ENCODE measurements at regions not wholly inside any gene's neighbourhood (a gene's known extent, or its start where the extent isn't known, plus 50 kb on each side); places are given as distances from the start of the nearest gene placed in this dataset.
A peak's percentile ranks its signal among the peaks of the same experiment; 100 is the strongest.

- no peak for DNase-seq
These were observed 146.9 kb downstream of the TFEC start for GRCh38 chr7:115883629-115884028.

- no peak for DNase-seq
These were observed 149.1 kb downstream of the TFEC start for GRCh38 chr7:115881476-115881875.

GRCh38 chr7:115879171-115879570, 151.4 kb downstream of the TFEC start:
- DNase-seq = no peak

GRCh38 chr7:115869801-115870200, 160.8 kb downstream of the TFEC start:
- DNase-seq = no peak

- DNase-seq = no peak
These were observed 161.4 kb downstream of the TFEC start for GRCh38 chr7:115869190-115869589.

GRCh38 chr7:115868369-115868768, 162.2 kb downstream of the TFEC start:
- DNase-seq = no peak

- no peak for DNase-seq
These were observed 166.5 kb downstream of the TFEC start for GRCh38 chr7:115864082-115864481.

GRCh38 chr7:115851291-115851690, 179.3 kb downstream of the TFEC start:
- DNase-seq = peak; percentile 54

- no peak for DNase-seq
These were observed 179.8 kb downstream of the TFEC start for GRCh38 chr7:115850774-115851173.

- DNase-seq = peak; percentile 37
These were observed 185.7 kb downstream of the TFEC start for GRCh38 chr7:115844857-115845256.

- no peak for DNase-seq
These were observed 189.9 kb downstream of the TFEC start for GRCh38 chr7:115840702-115841101.

- peak; percentile 9 for DNase-seq
These were observed 191.7 kb downstream of the TFEC start for GRCh38 chr7:115838829-115839228.

GRCh38 chr7:115831371-115831770, 199.2 kb downstream of the TFEC start:
- no peak for DNase-seq

GRCh38 chr7:115827305-115828045, 203.1 kb downstream of the TFEC start:
- no peak for DNase-seq

GRCh38 chr7:115825456-115826115, 205.0 kb downstream of the TFEC start:
- peak; percentile 18 for DNase-seq

- DNase-seq = no peak
These were observed 207.8 kb downstream of the TFEC start for GRCh38 chr7:115822801-115823200.

GRCh38 chr7:115822380-115822779, 208.2 kb downstream of the TFEC start:
- no peak for DNase-seq

GRCh38 chr7:115816318-115816974, 214.1 kb downstream of the TFEC start:
- DNase-seq = no peak

- DNase-seq = no peak
These were observed 217.8 kb downstream of the TFEC start for GRCh38 chr7:115812794-115813193.

- DNase-seq = no peak
These were observed 225.1 kb downstream of the TFEC start for GRCh38 chr7:115805458-115805857.

GRCh38 chr7:115802415-115802814, 228.1 kb downstream of the TFEC start:
- no peak for DNase-seq

GRCh38 chr7:115799430-115799829, 231.1 kb downstream of the TFEC start:
- no peak for DNase-seq

GRCh38 chr7:115793958-115794702, 236.4 kb downstream of the TFEC start:
- DNase-seq = no peak
